HG02623 (cell line): ENCODE measurements at regions not wholly inside any gene's neighbourhood (a gene's known extent, or its start where the extent isn't known, plus 50 kb on each side); places are given as distances from the start of the nearest gene placed in this dataset.
"Not testable (repeated sequence)": the region's sequence is repeated elsewhere in the genome, so short reads cannot be mapped to it uniquely, and the experiment has no call there.

Source experiments
- ATAC-seq: cut with Tn5 transposase; IDR thresholded peaks from one replicate; pipeline ENCODE4 v1.9.1; 2021; ENCODE audit warnings: moderate library complexity; ENCODE audit not compliant: unreplicated experiment

GRCh38 chr1:80181418-80181817 is 1174.9 kb upstream of the ADGRL4 start:
- no peak for ATAC-seq

DNA sequence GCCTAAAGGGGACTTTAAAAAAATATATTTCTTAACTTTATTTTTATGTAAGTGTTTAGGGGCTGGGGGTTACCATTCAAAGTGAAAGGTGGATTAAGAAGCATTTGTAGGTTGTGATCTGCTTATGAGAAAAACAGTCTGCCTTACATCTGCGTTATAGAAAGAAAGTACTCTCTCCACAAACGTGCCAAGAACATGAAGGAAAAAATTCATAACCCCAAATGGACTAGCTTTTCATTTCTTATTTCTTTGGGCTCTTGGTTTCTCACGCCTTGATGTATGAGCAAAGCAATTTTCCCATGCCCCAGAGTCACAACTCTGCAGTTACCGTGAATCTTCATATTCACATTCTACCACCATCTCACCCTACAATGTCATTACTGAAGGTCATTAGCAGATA is 1165.1 kb upstream of the ADGRL4 start:
- ATAC-seq, result no peak

- no peak for ATAC-seq
Measured at GRCh38 chr1:80170811-80171485, 1164.4 kb upstream of the ADGRL4 start.

GRCh38 chr1:80164150-80164549 is 1157.6 kb upstream of the ADGRL4 start:
- ATAC-seq, result no peak

DNA sequence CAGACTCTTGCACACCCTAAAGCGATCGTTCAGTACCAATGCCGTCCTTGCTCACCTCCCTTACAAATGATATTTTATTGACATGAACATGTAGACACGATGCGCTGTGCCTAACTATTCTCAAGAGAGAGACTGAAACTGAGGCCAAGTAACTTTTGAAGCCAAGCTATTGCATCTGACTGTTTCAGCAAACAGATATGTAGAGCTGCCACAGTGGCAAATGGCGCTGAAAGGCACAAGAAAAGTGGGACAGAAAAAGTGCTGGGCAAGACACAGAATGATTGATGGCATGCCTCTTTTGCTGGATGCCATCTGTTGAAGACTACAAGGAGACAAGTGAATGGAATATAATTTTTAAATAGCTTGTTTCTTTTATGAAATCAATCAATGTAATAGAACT is 1157.2 kb upstream of the ADGRL4 start:
- ATAC-seq, result no peak

DNA sequence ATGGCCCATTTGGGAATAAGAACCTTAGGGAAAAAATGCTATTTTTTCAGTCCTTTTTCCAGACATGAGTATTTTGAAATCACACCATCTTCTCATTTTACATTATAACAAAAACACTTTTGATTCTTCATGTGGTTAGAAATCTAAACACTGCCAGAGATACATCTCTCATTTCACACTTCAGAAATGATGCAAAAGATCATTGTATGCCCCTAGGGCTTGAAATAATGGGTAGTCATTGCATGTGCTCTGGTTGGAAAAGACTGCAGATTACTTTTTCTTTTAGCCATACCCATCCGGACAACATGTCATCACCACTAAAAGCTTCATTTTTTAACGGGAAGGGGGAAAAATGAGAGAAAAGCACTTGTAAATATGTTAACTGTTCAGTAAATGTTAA is 1152.2 kb upstream of the ADGRL4 start:
- ATAC-seq, result no peak

- ATAC-seq, result no peak
Measured at GRCh38 chr1:80158266-80158665, 1151.7 kb upstream of the ADGRL4 start.

DNA sequence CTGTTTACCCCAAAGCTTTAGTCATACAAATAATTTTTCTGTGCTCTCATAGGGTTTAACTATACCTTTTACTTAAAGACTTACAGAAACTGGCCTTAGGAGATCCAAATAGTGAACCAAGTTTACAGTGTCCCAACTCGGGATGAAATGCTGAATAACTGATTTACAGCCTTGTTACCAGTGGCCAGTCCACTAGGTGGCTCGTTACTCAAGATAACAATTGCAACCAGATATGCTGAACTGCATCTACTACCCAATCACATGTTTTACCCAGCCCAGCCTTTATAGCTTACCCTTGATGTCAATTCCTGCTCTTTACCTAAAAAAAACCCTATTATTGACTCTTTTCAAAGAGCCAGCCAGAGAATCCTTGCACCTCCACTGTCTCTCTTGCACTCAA is 1148.8 kb upstream of the ADGRL4 start:
- no peak for ATAC-seq

DNA sequence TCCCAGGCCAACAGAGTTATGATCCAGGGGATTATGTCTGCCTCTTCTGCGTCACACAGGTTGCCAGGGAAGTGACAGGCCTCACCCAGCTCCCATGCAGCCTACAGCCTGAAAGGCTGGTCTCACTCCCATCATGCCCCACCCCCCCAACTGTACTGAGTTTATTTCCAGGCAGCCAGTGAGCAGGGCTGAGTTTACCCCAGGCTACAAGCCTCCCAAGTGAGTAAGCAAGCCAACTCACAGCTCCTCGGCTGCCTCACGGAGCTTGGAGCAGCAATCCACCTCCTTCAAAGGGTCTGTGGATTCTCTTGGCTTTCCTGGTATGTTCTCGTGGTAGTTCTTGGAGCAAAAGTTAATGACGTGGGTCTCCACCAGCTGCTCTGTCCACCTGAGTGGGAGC is 1147.6 kb upstream of the ADGRL4 start:
- no peak for ATAC-seq

DNA sequence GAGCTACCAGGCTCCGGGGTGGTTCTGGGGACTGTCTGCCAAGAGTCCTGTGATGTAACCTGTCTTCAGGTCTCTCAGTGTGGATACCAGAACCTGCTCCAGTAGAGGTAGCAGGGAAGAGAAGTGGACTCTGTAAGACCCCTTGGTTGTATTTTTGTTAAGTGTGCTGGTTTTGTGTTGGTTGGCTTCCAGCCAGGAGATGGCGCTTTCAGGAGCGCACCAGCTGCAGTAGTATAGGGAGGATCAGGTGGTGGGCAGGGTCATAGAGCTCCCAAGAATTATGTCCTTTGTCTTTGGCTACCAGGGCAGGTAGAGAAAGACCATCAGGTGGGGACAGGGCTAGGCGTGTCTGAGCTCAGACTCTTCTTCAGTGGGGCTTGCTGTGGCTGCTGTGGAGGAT is 1147.2 kb upstream of the ADGRL4 start:
- ATAC-seq, result no peak

GRCh38 chr1:80143361-80143760 is 1136.8 kb upstream of the ADGRL4 start:
- no peak for ATAC-seq

- not testable (repeated sequence) for ATAC-seq
Measured at GRCh38 chr1:80137946-80138602, 1131.5 kb upstream of the ADGRL4 start.

DNA sequence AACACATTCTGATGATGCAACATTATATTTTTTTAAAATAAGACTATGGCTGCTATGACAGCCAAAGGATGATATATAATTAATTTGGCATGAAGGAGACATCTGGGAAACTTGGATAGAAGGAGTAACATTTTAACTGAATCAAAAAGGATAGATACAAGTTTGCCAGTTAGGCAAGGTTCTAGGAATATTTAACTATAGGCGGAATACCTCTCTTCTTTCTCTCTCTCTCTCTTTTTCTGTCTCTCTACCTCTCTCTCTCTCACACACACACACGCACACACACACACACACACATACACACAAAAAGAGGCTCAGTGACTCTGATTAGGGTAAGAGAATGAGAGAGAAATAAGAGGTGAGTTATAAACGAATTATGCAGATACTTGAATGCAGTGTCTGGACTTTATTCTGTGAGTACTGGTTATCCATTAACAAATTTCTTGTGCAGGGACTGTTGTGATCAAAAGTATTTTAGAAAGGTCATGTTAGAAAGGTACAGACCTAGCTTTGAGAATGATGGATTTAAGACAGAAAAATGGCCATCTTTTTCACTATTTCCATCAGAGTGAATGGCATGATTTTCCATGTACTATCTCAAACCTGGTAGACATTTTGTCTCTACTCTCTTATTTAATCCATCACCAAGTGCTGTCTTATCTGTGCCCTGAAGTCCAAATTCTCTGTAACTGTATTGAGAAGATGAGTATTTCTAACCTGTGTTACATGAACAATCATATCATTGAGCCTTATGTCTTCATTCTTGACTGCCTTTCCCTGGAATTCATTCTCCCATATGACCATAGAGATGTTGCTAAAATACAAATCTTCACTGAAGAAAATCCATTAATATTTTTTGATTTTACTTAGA is 1106.9 kb upstream of the ADGRL4 start:
- ATAC-seq, result no peak

- no peak for ATAC-seq
Measured at GRCh38 chr1:80101159-80101558, 1094.6 kb upstream of the ADGRL4 start.

- no peak for ATAC-seq
Measured at GRCh38 chr1:80099713-80100112, 1093.2 kb upstream of the ADGRL4 start.

DNA sequence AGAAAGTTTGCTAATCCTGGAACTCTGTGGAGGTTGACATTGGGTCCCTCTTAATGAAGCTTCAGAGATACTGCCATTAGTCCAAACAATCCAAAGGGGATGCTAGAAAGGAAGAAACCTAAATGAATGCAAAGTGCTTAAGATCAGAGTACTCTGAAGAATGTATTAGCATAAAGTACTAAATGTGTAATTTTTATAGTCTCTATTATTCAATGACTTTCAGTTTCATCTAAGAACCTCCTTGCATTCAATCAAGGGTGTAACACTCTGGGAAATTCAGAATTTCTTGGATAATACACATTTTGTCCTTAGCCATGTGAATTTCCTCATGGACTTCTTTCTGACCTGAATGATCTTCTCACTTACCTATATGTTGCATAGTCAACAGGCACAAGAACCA is 1078.5 kb upstream of the ADGRL4 start:
- ATAC-seq, result no peak

DNA sequence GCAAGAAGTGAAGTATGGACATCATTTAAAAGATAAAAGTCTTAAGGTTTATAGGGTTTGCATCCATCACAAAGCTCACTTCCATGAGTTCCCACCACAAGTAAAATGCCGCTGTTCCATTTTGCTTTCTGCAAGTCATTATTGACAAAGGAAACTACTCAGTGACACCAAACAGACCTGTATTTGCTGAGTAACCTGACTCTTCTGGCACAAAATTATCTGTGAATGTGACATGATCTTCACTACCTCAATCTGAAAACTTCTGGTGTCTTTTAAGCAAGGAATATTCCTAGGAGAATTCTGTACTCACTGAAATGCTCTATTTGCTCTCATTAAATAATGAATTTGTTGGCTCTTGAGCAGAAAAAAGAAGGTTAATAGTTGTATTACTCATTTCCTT is 1077.4 kb upstream of the ADGRL4 start:
- ATAC-seq, result no peak

GRCh38 chr1:80076469-80076868 is 1069.9 kb upstream of the ADGRL4 start:
- no peak for ATAC-seq

- no peak for ATAC-seq
Measured at GRCh38 chr1:80075351-80075750, 1068.8 kb upstream of the ADGRL4 start.

GRCh38 chr1:80072563-80072962 is 1066.0 kb upstream of the ADGRL4 start:
- ATAC-seq, result no peak

DNA sequence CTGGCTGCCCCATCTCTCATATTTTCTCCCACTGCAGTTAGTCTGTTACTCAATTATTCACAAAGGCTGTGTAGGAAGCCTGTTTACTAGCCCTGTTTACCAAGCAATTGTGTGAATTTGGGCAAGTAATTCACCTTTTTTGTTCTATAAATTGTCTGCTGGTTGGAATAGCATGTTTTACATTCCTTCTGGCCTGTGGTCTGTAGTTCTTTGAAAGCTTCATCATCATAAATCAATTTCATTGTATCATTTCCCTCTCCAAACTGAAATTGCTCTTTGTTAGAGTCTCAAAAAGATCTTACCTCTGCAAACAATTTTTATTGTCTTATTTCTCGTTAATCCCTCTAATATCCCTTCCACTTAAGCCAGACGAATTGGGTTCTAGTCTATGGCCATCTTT is 1059.5 kb upstream of the ADGRL4 start:
- no peak for ATAC-seq

DNA sequence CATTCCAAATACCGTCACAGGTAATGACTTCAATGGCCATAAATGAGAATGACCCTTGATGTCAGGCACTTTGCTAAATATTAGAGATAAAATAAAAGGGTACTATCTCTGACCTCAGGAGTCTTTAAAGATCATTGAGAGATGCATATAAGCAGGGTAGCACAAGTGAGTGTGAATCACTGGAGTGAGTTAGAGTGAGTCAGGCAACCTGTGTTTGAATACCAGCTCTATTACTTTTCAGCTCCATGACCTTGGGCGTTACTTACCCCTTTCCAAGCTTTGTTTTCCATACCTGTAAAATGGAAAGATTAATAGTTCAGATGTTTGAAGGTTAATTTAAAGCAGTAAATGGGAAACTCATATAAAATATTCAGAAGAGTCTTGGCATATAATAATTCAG is 1058.0 kb upstream of the ADGRL4 start:
- no peak for ATAC-seq
